H9 (cell line): ENCODE measurements at regions not wholly inside any gene's neighbourhood (a gene's known extent, or its start where the extent isn't known, plus 50 kb on each side); places are given as distances from the start of the nearest gene placed in this dataset.

ENCODE experiments used
- DNase-seq: peaks from one replicate; pipeline ENCODE4 v3.0.0-alpha.2; 2017
- H2AFZ ChIP-seq: one replicate; pipeline ENCODE4 v1.6.1; 2013; ENCODE audit warnings: mild to moderate bottlenecking, low read length, control low read depth, moderate library complexity
- H2AK5ac ChIP-seq: 2 replicates; pipeline ENCODE4 v1.6.1; 2013; ENCODE audit warnings: low read length, control low read depth, mixed read lengths; ENCODE audit not compliant: insufficient read length
- H2BK120ac ChIP-seq: one replicate; pipeline ENCODE4 v1.6.1; 2013; ENCODE audit warnings: low read depth, mild to moderate bottlenecking, low read length, control low read depth, inconsistent platforms; ENCODE audit not compliant: poor library complexity, severe bottlenecking
- H2BK12ac ChIP-seq: 2 replicates; pipeline ENCODE4 v1.6.1; 2013; ENCODE audit warnings: low read length, control low read depth, mixed read lengths, low read depth; ENCODE audit not compliant: insufficient read length
- H2BK15ac ChIP-seq: 2 replicates; pipeline ENCODE4 v1.6.1; 2013; ENCODE audit warnings: low read depth, low read length, control low read depth
- H2BK20ac ChIP-seq: one replicate; pipeline ENCODE4 v1.6.1; 2013; ENCODE audit warnings: low read depth, mild to moderate bottlenecking, low read length, control low read depth, inconsistent platforms; ENCODE audit not compliant: poor library complexity, severe bottlenecking
- H2BK5ac ChIP-seq: 2 replicates; pipeline ENCODE4 v1.6.1; 2013; ENCODE audit warnings: low read length, control low read depth, mixed read lengths; ENCODE audit not compliant: insufficient read length
- H3K14ac ChIP-seq: 2 replicates; pipeline ENCODE4 v1.6.1; 2013; ENCODE audit warnings: low read length, control low read depth; ENCODE audit not compliant: insufficient read depth
- H3K18ac ChIP-seq: 2 replicates; pipeline ENCODE4 v1.6.1; 2013; ENCODE audit warnings: low read depth, mild to moderate bottlenecking, mixed read lengths, low read length, control low read depth; ENCODE audit not compliant: insufficient read length
- H3K23ac ChIP-seq: 2 replicates; pipeline ENCODE4 v1.6.1; 2013; ENCODE audit warnings: low read length, control low read depth, mixed read lengths, low read depth; ENCODE audit not compliant: insufficient read length
- H3K23me2 ChIP-seq: 2 replicates; pipeline ENCODE4 v1.6.1; 2013; ENCODE audit warnings: low read depth, mild to moderate bottlenecking, mixed read lengths, low read length, control low read depth; ENCODE audit not compliant: insufficient read length, poor library complexity, severe bottlenecking
- H3K27ac ChIP-seq: 2 replicates; pipeline ENCODE4 v1.5.1; 2013; ENCODE audit warnings: low read length, control low read depth, mixed read lengths, low read depth; ENCODE audit not compliant: insufficient read length
- H3K27me3 ChIP-seq: 2 replicates; pipeline ENCODE4 v1.6.1; 2013; ENCODE audit warnings: low read length, control low read depth, inconsistent platforms; ENCODE audit not compliant: insufficient read depth
- H3K4ac ChIP-seq: 2 replicates; pipeline ENCODE4 v1.6.1; 2013; ENCODE audit warnings: low read depth, mild to moderate bottlenecking, control low read depth, inconsistent platforms, low read length, moderate library complexity
- H3K4me1 ChIP-seq: 2 replicates; pipeline ENCODE4 v1.6.1; 2013; ENCODE audit warnings: low read length, control low read depth, inconsistent platforms; ENCODE audit not compliant: insufficient read depth
- H3K4me2 ChIP-seq: 2 replicates; pipeline ENCODE4 v1.6.1; 2013; ENCODE audit warnings: low read length, control low read depth, mixed read lengths; ENCODE audit not compliant: insufficient read length, insufficient read depth
- H3K56ac ChIP-seq: 2 replicates; pipeline ENCODE4 v1.6.1; 2013; ENCODE audit warnings: low read depth, mild to moderate bottlenecking, mixed read lengths, low read length, control low read depth; ENCODE audit not compliant: insufficient read length
- H3K79me1 ChIP-seq: 2 replicates; pipeline ENCODE4 v1.6.1; 2013; ENCODE audit warnings: low read depth, mild to moderate bottlenecking, moderate library complexity, low read length, control low read depth, inconsistent platforms; ENCODE audit not compliant: insufficient read depth, poor library complexity, severe bottlenecking
- H3K79me2 ChIP-seq: 2 replicates; pipeline ENCODE4 v1.6.1; 2013; ENCODE audit warnings: low read length, control low read depth, inconsistent platforms; ENCODE audit not compliant: insufficient read depth
- H3K9ac ChIP-seq: 2 replicates; pipeline ENCODE4 v1.6.1; 2013; ENCODE audit warnings: low read length, control low read depth, mixed read lengths; ENCODE audit not compliant: insufficient read length; ENCODE audit errors: extremely low read depth
- H3K9me3 ChIP-seq: one replicate; pipeline ENCODE4 v1.6.1; 2013; ENCODE audit warnings: low read depth, low read length, inconsistent platforms; ENCODE audit not compliant: control insufficient read depth
- H3T11ph ChIP-seq: one replicate; pipeline ENCODE4 v1.6.1; 2013; ENCODE audit warnings: mild to moderate bottlenecking, low read length, control low read depth, inconsistent platforms
- H4K20me1 ChIP-seq: one replicate; pipeline ENCODE4 v1.6.1; 2013; ENCODE audit not compliant: control insufficient read depth, insufficient read length, insufficient read depth
- H4K5ac ChIP-seq: 2 replicates; pipeline ENCODE4 v1.6.1; 2013; ENCODE audit warnings: low read depth, mild to moderate bottlenecking, mixed read lengths, low read length, control low read depth; ENCODE audit not compliant: insufficient read length
- H4K8ac ChIP-seq: replicated peaks from 2 replicates; pipeline ENCODE4 v1.6.1; 2013; ENCODE audit warnings: low read length, control low read depth, mixed read lengths, low read depth; ENCODE audit not compliant: insufficient read length
- H4K91ac ChIP-seq: 2 replicates; pipeline ENCODE4 v1.6.1; 2013; ENCODE audit warnings: low read depth, mild to moderate bottlenecking, moderate library complexity, mixed read lengths, low read length, control low read depth; ENCODE audit not compliant: insufficient read length
- H3K27ac Mint-ChIP-seq, 3 experiments: 2 replicates in 2 of 3; 3 replicates in 1 of 3; pipeline ENCODE4 v1.8.0; 2020 to 2021; ENCODE audit warnings: mixed read lengths in 3 of 3, mild to moderate bottlenecking in 1 of 3, moderate library complexity in 1 of 3
- H3K27me3 Mint-ChIP-seq: 2 replicates; pipeline ENCODE4 v1.8.0; 2021; ENCODE audit warnings: low read depth, mild to moderate bottlenecking, moderate library complexity, mixed read lengths
- H3K36me3 Mint-ChIP-seq, 3 experiments: 2 replicates in 2 of 3; 3 replicates in 1 of 3; pipeline ENCODE4 v1.8.0; 2020 to 2021; ENCODE audit warnings: low read depth in 3 of 3, mixed read lengths in 3 of 3; ENCODE audit not compliant: insufficient read depth in 1 of 3
- H3K4me1 Mint-ChIP-seq, 2 experiments: 2 replicates each; pipeline ENCODE4 v1.8.0; 2020; ENCODE audit warnings: mixed read lengths in 2 of 2
- H3K4me3 Mint-ChIP-seq, 2 experiments: 2 replicates in 1 of 2; 3 replicates in 1 of 2; pipeline ENCODE4 v1.8.0; 2020 to 2021; ENCODE audit warnings: mild to moderate bottlenecking in 2 of 2, mixed read lengths in 2 of 2, moderate library complexity in 1 of 2
- H3K9me3 Mint-ChIP-seq, 2 experiments: 2 replicates in 1 of 2; 3 replicates in 1 of 2; pipeline ENCODE4 v1.8.0; 2020; ENCODE audit warnings: mild to moderate bottlenecking in 2 of 2, mixed read lengths in 2 of 2, moderate library complexity in 1 of 2
- CTCF ChIP-seq: fragments of 200-600 bp; sonication (generic); conservative IDR thresholded peaks from 3 replicates; pipeline ENCODE4 v1.8.0; 2021; ENCODE audit warnings: antibody characterized with exemption, mild to moderate bottlenecking
- WGBS: extraction: QIAGEN DNeasy Blood & Tissue Kit; methylation state at CpG from one replicate; pipeline ENCODE4 v1.1.7; 2013; ENCODE audit warnings: missing lambda C conversion rate, low lambda C conversion rate, mixed read lengths; ENCODE audit not compliant: insufficient read length; ENCODE audit errors: extremely low coverage; 5-methylcytosine and 5-hydroxymethylcytosine counted together

- Histone ChIP-seq H2BK20ac (no peak overlapping the region), H3K27me3 (no peaks in the 10 kb centered on the region), H3K4me1 (no peaks in the 10 kb centered on the region), H4K8ac (no peak overlapping the region), H3K9me3 (no peaks in the 10 kb centered on the region), H4K91ac (no peak overlapping the region), H3K23ac (no peak overlapping the region), H3K79me1 (no peaks in the 10 kb centered on the region), H2BK12ac (no peak overlapping the region), H4K20me1 (no peaks in the 10 kb centered on the region), H3K27ac (no peak overlapping the region), H3K4me2 (no peak overlapping the region), H2BK15ac (no peak overlapping the region), H3K23me2 (no peaks in the 10 kb centered on the region), H3K18ac (no peak overlapping the region), H3K56ac (no peak overlapping the region), H3K14ac (no peak overlapping the region), H3K79me2 (no peaks in the 10 kb centered on the region), H3T11ph (no peak overlapping the region), H2AFZ (no peak overlapping the region), H3K4ac (no peak overlapping the region), H3K9ac (no peak overlapping the region), H2AK5ac (no peak overlapping the region), H4K5ac (no peak overlapping the region), H2BK120ac (no peak overlapping the region), H2BK5ac (no peak overlapping the region)
- no peak overlapping the region for H3K27ac Mint-ChIP-seq
- H3K9me3 Mint-ChIP-seq = no peaks in the 10 kb centered on the region; a peak in 1 of 5 replicates
- no peaks in the 10 kb centered on the region for H3K36me3 Mint-ChIP-seq
- WGBS = no CpG with 5 or more reads among the region's 4 CpGs
- no peak for DNase-seq
- no peaks in the 10 kb centered on the region for H3K4me1 Mint-ChIP-seq
- H3K27me3 Mint-ChIP-seq = no peaks in the 10 kb centered on the region
- H3K4me3 Mint-ChIP-seq = no peak overlapping the region
- TF ChIP-seq CTCF = no peak
Observed at GRCh38 chr5:158389786-158390185, 530.8 kb upstream of the CLINT1 start.
